Caco-2 (cell line): ENCODE measurements at regions not wholly inside any gene's neighbourhood (a gene's known extent, or its start where the extent isn't known, plus 50 kb on each side); places are given as distances from the start of the nearest gene placed in this dataset.
A peak's percentile ranks its signal among the peaks of the same experiment; 100 is the strongest.

ENCODE experiments used
- BruUV-seq: library from RNA; stranded (reverse); fragments of 400-500 nt; replicated peaks from 2 replicates; lab custom pipeline; 2021; lab: Mats Ljungman, UMichigan
- CTCF ChIA-PET: fragments of 300-600 bp; sonication (Branson Sonifier 250); formaldehyde crosslinking; loops from one replicate; lab custom pipeline; 2022; ENCODE audit warnings: antibody characterized with exemption; lab: Charles Lee
- POLR2A ChIA-PET: fragments of 300-600 bp; sonication (Branson Sonifier 250); formaldehyde crosslinking; loops from one replicate; lab custom pipeline; 2022; ENCODE audit warnings: antibody characterized with exemption; lab: Charles Lee
- DNase-seq, 2 experiments: peaks; one replicate each; pipeline versions ENCODE4 v3.0.0 to v3.0.0-alpha.2; 2020 to 2022
- H3K27me3 ChIP-seq: replicated peaks from 2 replicates; pipeline ENCODE4 v1.6.0; 2011; ENCODE audit warnings: low read length; ENCODE audit not compliant: control insufficient read depth, insufficient read depth
- H3K36me3 ChIP-seq: 2 replicates; pipeline ENCODE4 v1.5.1; 2011; ENCODE audit warnings: low read length; ENCODE audit not compliant: control insufficient read depth, insufficient read depth
- H3K4me1 ChIP-seq: fragments of 250-450 bp; sonication (Bioruptor Pico); 2 replicates; pipeline ENCODE4 v1.5.1; 2020; ENCODE audit warnings: mild to moderate bottlenecking
- H3K4me3 ChIP-seq: 2 replicates; pipeline ENCODE4 v1.5.1; 2011; ENCODE audit warnings: low read depth, mild to moderate bottlenecking, control low read depth, low read length
- H3K9me3 ChIP-seq: fragments of 250-450 bp; sonication (Bioruptor Pico); 2 replicates; pipeline ENCODE4 v1.5.1; 2020; ENCODE audit warnings: mild to moderate bottlenecking, moderate library complexity
- H3K27ac Mint-ChIP-seq: one replicate; pipeline ENCODE4 v1.8.0; 2022; ENCODE audit warnings: mixed read lengths; ENCODE audit not compliant: unreplicated experiment
- H3K27me3 Mint-ChIP-seq: one replicate; pipeline ENCODE4 v1.8.0; 2022; ENCODE audit warnings: mixed read lengths; ENCODE audit not compliant: insufficient read depth, unreplicated experiment
- H3K36me3 Mint-ChIP-seq: one replicate; pipeline ENCODE4 v1.8.0; 2022; ENCODE audit warnings: mild to moderate bottlenecking, mixed read lengths; ENCODE audit not compliant: insufficient read depth, unreplicated experiment
- H3K4me1 Mint-ChIP-seq: one replicate; pipeline ENCODE4 v1.8.0; 2022; ENCODE audit warnings: low read depth, mixed read lengths; ENCODE audit not compliant: unreplicated experiment
- H3K4me3 Mint-ChIP-seq: one replicate; pipeline ENCODE4 v1.8.0; 2022; ENCODE audit warnings: mild to moderate bottlenecking, moderate library complexity, mixed read lengths; ENCODE audit not compliant: unreplicated experiment
- H3K9me3 Mint-ChIP-seq: one replicate; pipeline ENCODE4 v1.8.0; 2022; ENCODE audit warnings: mixed read lengths; ENCODE audit not compliant: unreplicated experiment
- intact Hi-C: fragments of 100-400 bp; cut with micrococcal nuclease; formaldehyde crosslinking; loops from one replicate; pipeline ENCODE4 v1.10.0; 2022; ENCODE audit not compliant: unreplicated experiment
- TF ChIP-seq, protein P1 (sequence below), 2 experiments: fragments of 200-600 bp in 1 of 2; IDR thresholded peaks; 1 replicate in 1 of 2; 2 replicates in 1 of 2; pipeline versions ENCODE4 v1.5.1 to v1.8.0; 2011 to 2022; ENCODE audit warnings: antibody characterized with exemption in 1 of 2, control low read depth in 1 of 2, inconsistent platforms in 1 of 2, low read depth in 1 of 2, low read length in 1 of 2, mild to moderate bottlenecking in 1 of 2, moderate library complexity in 1 of 2; ENCODE audit not compliant: insufficient read depth in 1 of 2, severe bottlenecking in 1 of 2, unreplicated experiment in 1 of 2

DNA sequence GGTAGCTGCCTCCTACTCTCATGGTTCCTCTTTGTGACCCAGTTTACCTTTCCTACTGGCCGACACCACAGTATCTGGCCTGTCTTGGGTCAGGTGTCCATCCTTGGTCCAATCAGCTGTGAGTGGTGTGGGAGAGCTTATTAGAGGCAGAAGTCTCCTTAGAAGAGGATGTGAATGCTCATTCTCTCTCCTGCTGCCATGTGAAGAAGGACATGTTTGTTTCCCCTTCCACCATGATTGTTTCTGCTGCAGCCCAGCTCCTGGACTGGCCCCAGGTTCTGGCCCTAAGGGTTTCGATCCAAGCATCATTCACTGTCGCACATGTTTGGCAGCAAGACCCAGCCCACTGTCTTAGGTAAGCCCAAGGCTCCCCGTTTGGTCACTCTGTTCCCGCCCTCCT is 55.3 kb upstream of the TGIF1 start:
- peaks cover 17% of the 10 kb centered on the region for H3K4me1 Mint-ChIP-seq
- H3K36me3 Mint-ChIP-seq, result no peaks in the 10 kb centered on the region
- ChIA-PET POLR2A (no interaction called here), CTCF (no interaction called here)
- Histone ChIP-seq H3K4me3 (no peak overlapping the region), H3K36me3 (no peaks in the 10 kb centered on the region), H3K4me1 (peaks cover 12% of the 10 kb centered on the region), H3K9me3 (peaks cover 7% of the 10 kb centered on the region), H3K27me3 (no peaks in the 10 kb centered on the region)
- no peak overlapping the region for H3K27ac Mint-ChIP-seq
- DNase-seq, result no peak
- H3K9me3 Mint-ChIP-seq, result peaks cover 46% of the 10 kb centered on the region
- intact Hi-C loops, result no loop called here
- no peak overlapping the region for H3K4me3 Mint-ChIP-seq
- no peaks in the 10 kb centered on the region for H3K27me3 Mint-ChIP-seq
- no TSS peak for BruUV-seq
- TF ChIP-seq, protein P1, sequence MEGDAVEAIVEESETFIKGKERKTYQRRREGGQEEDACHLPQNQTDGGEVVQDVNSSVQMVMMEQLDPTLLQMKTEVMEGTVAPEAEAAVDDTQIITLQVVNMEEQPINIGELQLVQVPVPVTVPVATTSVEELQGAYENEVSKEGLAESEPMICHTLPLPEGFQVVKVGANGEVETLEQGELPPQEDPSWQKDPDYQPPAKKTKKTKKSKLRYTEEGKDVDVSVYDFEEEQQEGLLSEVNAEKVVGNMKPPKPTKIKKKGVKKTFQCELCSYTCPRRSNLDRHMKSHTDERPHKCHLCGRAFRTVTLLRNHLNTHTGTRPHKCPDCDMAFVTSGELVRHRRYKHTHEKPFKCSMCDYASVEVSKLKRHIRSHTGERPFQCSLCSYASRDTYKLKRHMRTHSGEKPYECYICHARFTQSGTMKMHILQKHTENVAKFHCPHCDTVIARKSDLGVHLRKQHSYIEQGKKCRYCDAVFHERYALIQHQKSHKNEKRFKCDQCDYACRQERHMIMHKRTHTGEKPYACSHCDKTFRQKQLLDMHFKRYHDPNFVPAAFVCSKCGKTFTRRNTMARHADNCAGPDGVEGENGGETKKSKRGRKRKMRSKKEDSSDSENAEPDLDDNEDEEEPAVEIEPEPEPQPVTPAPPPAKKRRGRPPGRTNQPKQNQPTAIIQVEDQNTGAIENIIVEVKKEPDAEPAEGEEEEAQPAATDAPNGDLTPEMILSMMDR (IDR thresholded peaks at IDR 0.05; ENCODE audit: insufficient read depth in 1 of 2, low read depth in 1 of 2, low read length in 1 of 2, severe bottlenecking in 1 of 2, unreplicated experiment in 1 of 2), result no peak

GRCh38 chr18:3395466-3395865 is 54.5 kb upstream of the TGIF1 start:
- BruUV-seq, result no TSS peak
- H3K9me3 Mint-ChIP-seq, result peaks cover 39% of the 10 kb centered on the region
- TF ChIP-seq, protein P1 (IDR thresholded peaks at IDR 0.05; ENCODE audit: insufficient read depth in 1 of 2, low read depth in 1 of 2, low read length in 1 of 2, severe bottlenecking in 1 of 2, unreplicated experiment in 1 of 2), result no peak
- DNase-seq, result no peak
- no peaks in the 10 kb centered on the region for H3K27me3 Mint-ChIP-seq
- Histone ChIP-seq H3K9me3 (peaks cover 4% of the 10 kb centered on the region), H3K36me3 (no peaks in the 10 kb centered on the region), H3K4me3 (no peak overlapping the region), H3K4me1 (peaks cover 12% of the 10 kb centered on the region), H3K27me3 (no peaks in the 10 kb centered on the region)
- H3K27ac Mint-ChIP-seq, result no peak overlapping the region
- POLR2A ChIA-PET, result no interaction called here
- CTCF ChIA-PET, result no interaction called here
- H3K4me1 Mint-ChIP-seq, result peaks cover 17% of the 10 kb centered on the region
- no peaks in the 10 kb centered on the region for H3K36me3 Mint-ChIP-seq
- intact Hi-C loops, result no loop called here
- no peak overlapping the region for H3K4me3 Mint-ChIP-seq

DNA sequence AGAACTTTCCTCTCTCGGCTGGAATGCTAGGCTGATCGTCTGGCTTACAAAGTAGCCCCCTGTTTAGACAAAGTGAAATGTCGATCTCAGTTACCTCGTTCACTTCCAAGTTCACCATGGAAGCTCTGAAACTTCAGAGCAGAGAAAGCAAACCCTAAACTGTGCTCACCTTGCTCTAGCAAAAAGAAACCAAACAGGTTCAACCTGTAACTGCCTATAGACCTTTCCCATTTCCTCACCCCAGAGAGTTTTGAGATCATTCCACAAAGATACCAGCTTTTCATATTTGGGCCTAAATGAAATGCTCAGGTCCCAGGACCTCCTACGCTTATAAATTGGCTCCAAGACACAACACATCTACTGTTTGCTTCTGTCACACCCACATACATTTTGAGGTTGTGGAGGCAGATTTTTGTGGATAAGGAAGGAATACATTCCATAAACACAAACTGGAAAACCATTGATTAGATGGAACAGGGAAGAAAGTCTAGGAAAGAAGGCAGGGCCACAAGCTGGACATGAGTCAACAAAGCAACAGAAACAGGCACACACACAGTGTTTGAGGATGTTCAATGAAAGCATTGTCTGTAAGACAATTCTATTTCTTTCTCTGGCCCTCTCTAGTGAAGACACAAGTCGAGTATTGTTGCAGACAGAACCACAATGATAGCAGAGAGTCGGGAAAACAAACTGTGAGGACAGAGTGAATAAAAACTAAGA is 52.8 kb upstream of the TGIF1 start:
- Mint-ChIP-seq H3K4me1 (peaks cover 17% of the 10 kb centered on the region), H3K36me3 (no peaks in the 10 kb centered on the region), H3K27ac (peak overlapping the region; percentile 58), H3K4me3 (no peak overlapping the region), H3K27me3 (no peaks in the 10 kb centered on the region), H3K9me3 (peaks cover 32% of the 10 kb centered on the region)
- TF ChIP-seq, protein P1 (IDR thresholded peaks at IDR 0.05; ENCODE audit: insufficient read depth in 1 of 2, low read depth in 1 of 2, low read length in 1 of 2, severe bottlenecking in 1 of 2, unreplicated experiment in 1 of 2), result no peak
- ChIA-PET POLR2A (interaction anchor here (0.7 kb wide), 2 partner anchors 14 to 51 kb away, joined by 4 to 11 read pairs; no protein-coding TSS in a partner anchor), CTCF (no interaction called here)
- Histone ChIP-seq H3K36me3 (no peaks in the 10 kb centered on the region), H3K27me3 (no peaks in the 10 kb centered on the region), H3K4me3 (no peak overlapping the region), H3K9me3 (peaks cover 5% of the 10 kb centered on the region), H3K4me1 (peaks cover 12% of the 10 kb centered on the region)
- BruUV-seq, result no TSS peak
- intact Hi-C loops, result no loop called here
- DNase-seq, result peak in 1 of 2 experiments; percentile 35
